OCI-LY7 (cell line): ENCODE measurements at regions not wholly inside any gene's neighbourhood (a gene's known extent, or its start where the extent isn't known, plus 50 kb on each side); places are given as distances from the start of the nearest gene placed in this dataset.

Source experiments
- BruUV-seq: library from RNA; stranded (reverse); fragments of 400-500 nt; replicated peaks from 2 replicates; lab custom pipeline; 2021; lab: Mats Ljungman, UMichigan
- CTCF ChIA-PET: fragments of 300-600 bp; sonication (Branson Sonifier 250); formaldehyde crosslinking; loops from one replicate; lab custom pipeline; 2022; ENCODE audit warnings: antibody characterized with exemption; ENCODE audit not compliant: unreplicated experiment; lab: Charles Lee
- POLR2A ChIA-PET: fragments of 300-600 bp; sonication (Branson Sonifier 250); formaldehyde crosslinking; loops from one replicate; lab custom pipeline; 2022; ENCODE audit warnings: antibody characterized with exemption; lab: Charles Lee
- DNase-seq: peaks from one replicate; pipeline ENCODE4 v3.0.0-alpha.2; 2015; ENCODE audit warnings: low spot score
- H2AFZ ChIP-seq: fragments of 200-600 bp; sonication (generic), shearing (Covaris generic); 2 replicates; pipeline ENCODE4 v1.6.1; 2014; ENCODE audit warnings: mild to moderate bottlenecking, antibody characterized with exemption, low read length, moderate library complexity
- H3K27ac ChIP-seq: fragments of 200-600 bp; sonication (generic); 2 replicates; pipeline ENCODE4 v1.5.1; 2014; ENCODE audit warnings: mixed run types, low read depth, mild to moderate bottlenecking, moderate library complexity, low read length, inconsistent platforms; ENCODE audit not compliant: poor library complexity, severe bottlenecking
- H3K36me3 ChIP-seq: fragments of 200-600 bp; sonication (generic); 2 replicates; pipeline ENCODE4 v1.6.1; 2014; ENCODE audit warnings: mild to moderate bottlenecking, antibody characterized with exemption, low read length, moderate library complexity, mixed read lengths; ENCODE audit not compliant: insufficient read depth
- H3K4me1 ChIP-seq: fragments of 200-600 bp; sonication (generic); 2 replicates; pipeline ENCODE4 v1.5.1; 2014; ENCODE audit warnings: mild to moderate bottlenecking, low read length; ENCODE audit not compliant: insufficient read depth, poor library complexity, severe bottlenecking
- H3K4me2 ChIP-seq: fragments of 200-600 bp; sonication (generic); 2 replicates; pipeline ENCODE4 v1.6.1; 2014; ENCODE audit warnings: mild to moderate bottlenecking, low read length
- H3K4me3 ChIP-seq: fragments of 200-600 bp; sonication (generic); 2 replicates; pipeline ENCODE4 v1.5.1; 2014; ENCODE audit warnings: mild to moderate bottlenecking, low read depth, low read length; ENCODE audit not compliant: poor library complexity, severe bottlenecking
- H3K79me2 ChIP-seq: fragments of 200-600 bp; sonication (generic); 2 replicates; pipeline ENCODE4 v1.6.1; 2016; ENCODE audit warnings: low read depth, mild to moderate bottlenecking, low read length, moderate library complexity, mixed read lengths; ENCODE audit not compliant: insufficient read depth
- H3K9me2 ChIP-seq: fragments of 200-600 bp; sonication (generic); 2 replicates; pipeline ENCODE4 v1.6.1; 2016; ENCODE audit warnings: mild to moderate bottlenecking, low read length, mixed read lengths; ENCODE audit not compliant: insufficient read depth
- H3K9me3 ChIP-seq: fragments of 200-600 bp; sonication (generic); 2 replicates; pipeline ENCODE4 v1.6.1; 2014; ENCODE audit warnings: mild to moderate bottlenecking, mixed run types, low read length, mixed read lengths
- H4K20me1 ChIP-seq: fragments of 200-600 bp; sonication (generic); 2 replicates; pipeline ENCODE4 v1.6.1; 2014; ENCODE audit warnings: mild to moderate bottlenecking, antibody characterized with exemption, low read length, moderate library complexity, mixed read lengths; ENCODE audit not compliant: insufficient read depth
- CTCF ChIP-seq: fragments of 200-600 bp; sonication (generic); conservative IDR thresholded peaks from 2 replicates; pipeline ENCODE4 v1.5.1; 2014; ENCODE audit warnings: mild to moderate bottlenecking, antibody characterized with exemption, low read length, moderate library complexity, mixed read lengths
- EZH2phosphoT487 ChIP-seq: fragments of 200-600 bp; sonication (generic); IDR thresholded peaks from 2 replicates; pipeline ENCODE4 v1.6.1; 2018; ENCODE audit warnings: low read depth, borderline replicate concordance, mild to moderate bottlenecking, mixed run types, antibody characterized with exemption, low read length, moderate library complexity, mixed read lengths
- intact Hi-C: fragments of 100-400 bp; cut with micrococcal nuclease; formaldehyde crosslinking; loops from one replicate; pipeline ENCODE4 v1.10.0; 2022; ENCODE audit not compliant: unreplicated experiment

GRCh38 chr1:82337635-82338034, 536.9 kb downstream of the ADGRL2 start:
- Histone ChIP-seq H3K4me1 (no peaks in the 10 kb centered on the region), H2AFZ (no peak overlapping the region), H3K4me2 (no peak overlapping the region), H3K36me3 (no peaks in the 10 kb centered on the region), H4K20me1 (no peaks in the 10 kb centered on the region), H3K9me3 (no peaks in the 10 kb centered on the region), H3K27ac (no peak overlapping the region), H3K4me3 (no peak overlapping the region), H3K9me2 (no peaks in the 10 kb centered on the region), H3K79me2 (no peaks in the 10 kb centered on the region)
- BruUV-seq, result no TSS peak
- POLR2A ChIA-PET, result interaction anchor here (0.7 kb wide), 1 partner anchor 1062 kb away, joined by 3 read pairs; no protein-coding TSS in a partner anchor
- intact Hi-C loops, result no loop called here
- CTCF ChIA-PET, result no interaction called here
- DNase-seq, result no peak
- no peak for TF ChIP-seq EZH2phosphoT487
- no peak for TF ChIP-seq CTCF

GRCh38 chr1:82330330-82330729, 529.6 kb downstream of the ADGRL2 start:
- Histone ChIP-seq H3K9me2 (no peaks in the 10 kb centered on the region), H3K4me2 (no peak overlapping the region), H3K36me3 (no peaks in the 10 kb centered on the region), H3K27ac (no peak overlapping the region), H2AFZ (no peak overlapping the region), H3K4me3 (no peak overlapping the region), H3K4me1 (no peaks in the 10 kb centered on the region), H4K20me1 (no peaks in the 10 kb centered on the region), H3K79me2 (no peaks in the 10 kb centered on the region), H3K9me3 (no peaks in the 10 kb centered on the region)
- ChIA-PET POLR2A (no interaction called here), CTCF (no interaction called here)
- intact Hi-C loops, result no loop called here
- no peak for TF ChIP-seq CTCF
- no peak for TF ChIP-seq EZH2phosphoT487
- DNase-seq, result no peak
- BruUV-seq, result no TSS peak

GRCh38 chr1:82329226-82329625, 528.5 kb downstream of the ADGRL2 start:
- H3K9me2 ChIP-seq, result no peaks in the 10 kb centered on the region
- no TSS peak for BruUV-seq
- no peak overlapping the region for H3K4me3 ChIP-seq
- TF ChIP-seq CTCF (no peak), EZH2phosphoT487 (no peak)
- no peak overlapping the region for H3K27ac ChIP-seq
- CTCF ChIA-PET, result no interaction called here
- POLR2A ChIA-PET, result no interaction called here
- DNase-seq, result no peak
- H3K36me3 ChIP-seq, result no peaks in the 10 kb centered on the region
- no peak overlapping the region for H2AFZ ChIP-seq
- intact Hi-C loops, result no loop called here
- H4K20me1 ChIP-seq, result no peaks in the 10 kb centered on the region
- H3K4me2 ChIP-seq, result no peak overlapping the region
- H3K9me3 ChIP-seq, result no peaks in the 10 kb centered on the region
- no peaks in the 10 kb centered on the region for H3K4me1 ChIP-seq
- H3K79me2 ChIP-seq, result no peaks in the 10 kb centered on the region
